Dermis microvascular lymphatic vessel endothelial cell (primary cell): ENCODE measurements at regions not wholly inside any gene's neighbourhood (a gene's known extent, or its start where the extent isn't known, plus 50 kb on each side); places are given as distances from the start of the nearest gene placed in this dataset.
"Not testable (repeated sequence)": the region's sequence is repeated elsewhere in the genome, so short reads cannot be mapped to it uniquely, and the experiment has no call there.

Source experiments
- DNase-seq, 2 donors: peaks; one replicate each; pipeline versions ENCODE4 v3.0.0 to v3.0.0-alpha.2; 2010; ENCODE audit warnings: low read depth in 2 of 2

GRCh38 chr19:37303591-37304171, 67.2 kb upstream of the ZNF527 start:
- no peak for DNase-seq

GRCh38 chr19:37304190-37304883, 66.6 kb upstream of the ZNF527 start:
- DNase-seq = peak in 1 of 2 donors; percentile 9

GRCh38 chr19:37304884-37305255, 66.0 kb upstream of the ZNF527 start:
- no peak for DNase-seq

- no peak for DNase-seq
Observed at GRCh38 chr19:37306383-37306963, 64.4 kb upstream of the ZNF527 start.

- DNase-seq = peak in 1 of 2 donors; percentile 32
Observed at GRCh38 chr19:37309834-37310575, 60.9 kb upstream of the ZNF527 start.

- DNase-seq = peak in 1 of 2 donors; percentile 41
Observed at GRCh38 chr19:37312531-37313334, 58.2 kb upstream of the ZNF527 start.

GRCh38 chr19:37313335-37313627, 57.6 kb upstream of the ZNF527 start:
- DNase-seq = no peak

GRCh38 chr19:37317403-37318209, 53.3 kb upstream of the ZNF527 start:
- DNase-seq = peak; percentile 100

- DNase-seq = not testable (repeated sequence)
Observed at GRCh38 chr19:37320988-37321387, 49.9 kb upstream of the ZNF527 start.
